HCT116 (cell line): ENCODE measurements at regions not wholly inside any gene's neighbourhood (a gene's known extent, or its start where the extent isn't known, plus 50 kb on each side); places are given as distances from the start of the nearest gene placed in this dataset.

Source experiments
- ATAC-seq: fragments of 200-7000 bp; cut with Tn5 transposase; 2 replicates; pipeline ENCODE4 v1.9.1; 2020; ENCODE audit warnings: mild to moderate bottlenecking, moderate library complexity
- BruUV-seq: library from RNA; stranded (reverse); fragments of 400-500 nt; replicated peaks from 2 replicates; lab custom pipeline; 2021; lab: Mats Ljungman, UMichigan
- CTCF ChIA-PET: fragments of 300-600 bp; sonication (Branson Sonifier 250); formaldehyde crosslinking; loops from one replicate; lab custom pipeline; 2021; ENCODE audit warnings: antibody characterized with exemption; lab: Charles Lee
- POLR2A ChIA-PET: fragments of 300-600, 350-600 bp; sonication (Branson Sonifier 250); formaldehyde crosslinking; loops from one replicate; lab custom pipeline; 2021; ENCODE audit warnings: antibody characterized with exemption; lab: Charles Lee
- RAD21 ChIA-PET, 2 experiments: fragments of 300-600 bp; sonication (Branson Sonifier 250); formaldehyde crosslinking; loops; one replicate each; lab custom pipeline; 2023; ENCODE audit warnings: low total read pairs in 2 of 2; ENCODE audit not compliant: uncharacterized antibody in 2 of 2, unreplicated experiment in 2 of 2, low non-redundant PET in 1 of 2; lab: Charles Lee
- DNase-seq: peaks from one replicate; pipeline ENCODE4 v3.0.0-alpha.2; 2010; ENCODE audit warnings: low read depth, low spot score
- H2AFZ ChIP-seq: fragments of 200-600 bp; shearing (Covaris generic), sonication (generic); 2 replicates; pipeline ENCODE4 v1.6.1; 2017; ENCODE audit warnings: low read depth, mixed run types, mixed read lengths, antibody characterized with exemption, low read length; ENCODE audit not compliant: poor library complexity, severe bottlenecking
- H3K27ac ChIP-seq: 2 replicates; pipeline ENCODE4 v1.5.1; 2012; ENCODE audit warnings: low read depth, low read length
- H3K27me3 ChIP-seq: fragments of 200-600 bp; sonication (generic); 2 replicates; pipeline ENCODE4 v1.6.1; 2016; ENCODE audit warnings: mixed run types, low read length, mixed read lengths; ENCODE audit not compliant: insufficient read depth
- H3K36me3 ChIP-seq, 2 experiments: fragments of 200-500 bp in 1 of 2; fragments of 200-600 bp in 1 of 2; sonication (Bioruptor generic) in 1 of 2; sonication (generic) in 1 of 2; 2 replicates each; pipeline versions ENCODE4 v1.5.1 to v1.6.1; 2014 to 2016; ENCODE audit warnings: low read length in 2 of 2, inconsistent platforms in 1 of 2, mixed read lengths in 1 of 2, mixed run types in 1 of 2; ENCODE audit not compliant: insufficient read depth in 2 of 2, control insufficient read depth in 1 of 2
- H3K4me1 ChIP-seq, 2 experiments: fragments of 200-600 bp in 1 of 2; sonication (generic) in 1 of 2; 2 replicates each; pipeline versions ENCODE4 v1.5.1 to v1.6.1; 2012 to 2017; ENCODE audit warnings: low read length in 2 of 2, inconsistent platforms in 1 of 2, mild to moderate bottlenecking in 1 of 2, mixed read lengths in 1 of 2, mixed run types in 1 of 2, moderate library complexity in 1 of 2; ENCODE audit not compliant: insufficient read depth in 2 of 2, control insufficient read depth in 1 of 2
- H3K4me2 ChIP-seq: fragments of 200-600 bp; sonication (generic); 2 replicates; pipeline ENCODE4 v1.6.1; 2017; ENCODE audit warnings: mixed run types, low read length, mixed read lengths
- H3K4me3 ChIP-seq, 2 experiments: fragments of 200-600 bp in 1 of 2; sonication (generic) in 1 of 2; replicated peaks in 1 of 2; 2 replicates each; pipeline ENCODE4 v1.5.1; 2011 to 2016; ENCODE audit warnings: low read length in 2 of 2, control low read depth in 1 of 2, low read depth in 1 of 2, mild to moderate bottlenecking in 1 of 2, mixed read lengths in 1 of 2, mixed run types in 1 of 2
- H3K79me2 ChIP-seq: fragments of 200-600 bp; sonication (generic); 2 replicates; pipeline ENCODE4 v1.6.1; 2017; ENCODE audit warnings: mild to moderate bottlenecking, mixed run types, low read length, moderate library complexity, mixed read lengths; ENCODE audit not compliant: insufficient read depth
- H3K9ac ChIP-seq: fragments of 200-600 bp; sonication (generic); 2 replicates; pipeline ENCODE4 v1.6.1; 2016; ENCODE audit warnings: low read length, mixed read lengths
- H3K9me2 ChIP-seq: fragments of 200-600 bp; sonication (generic), shearing (Covaris generic); 2 replicates; pipeline ENCODE4 v1.6.1; 2017; ENCODE audit warnings: mixed run types, mild to moderate bottlenecking, moderate library complexity; ENCODE audit not compliant: insufficient read depth
- H3K9me3 ChIP-seq, 2 experiments: fragments of 200-500 bp in 1 of 2; fragments of 200-600 bp in 1 of 2; sonication (Bioruptor generic) in 1 of 2; sonication (generic) in 1 of 2; 2 replicates each; pipeline ENCODE4 v1.6.1; 2014 to 2017; ENCODE audit warnings: low read length in 2 of 2, mixed read lengths in 2 of 2, inconsistent platforms in 1 of 2, low read depth in 1 of 2, mild to moderate bottlenecking in 1 of 2, mixed run types in 1 of 2, moderate library complexity in 1 of 2; ENCODE audit not compliant: control insufficient read depth in 1 of 2, insufficient read depth in 1 of 2
- H4K20me1 ChIP-seq: fragments of 200-600 bp; sonication (generic), shearing (Covaris generic); 2 replicates; pipeline ENCODE4 v1.6.1; 2017; ENCODE audit warnings: mixed run types, mild to moderate bottlenecking, moderate library complexity; ENCODE audit not compliant: insufficient read depth
- CBX3 ChIP-seq: IDR thresholded peaks from 2 replicates; pipeline ENCODE4 v1.6.1; 2012; ENCODE audit warnings: low read depth
- CEBPB ChIP-seq: IDR thresholded peaks from 2 replicates; pipeline ENCODE4 v1.6.1; 2012; ENCODE audit warnings: low read depth
- ELF1 ChIP-seq: IDR thresholded peaks from 2 replicates; pipeline ENCODE4 v1.6.1; 2012; ENCODE audit warnings: low read depth, borderline replicate concordance
- EZH2phosphoT487 ChIP-seq: fragments of 200-600 bp; IDR thresholded peaks from 2 replicates; pipeline ENCODE4 v1.6.1; 2018; ENCODE audit warnings: antibody characterized with exemption, borderline replicate concordance
- JUND ChIP-seq: IDR thresholded peaks from 2 replicates; pipeline ENCODE4 v1.6.1; 2012
- SRF ChIP-seq: IDR thresholded peaks from 2 replicates; pipeline ENCODE4 v1.6.1; 2012; ENCODE audit warnings: low read depth
- YY1 ChIP-seq: IDR thresholded peaks from 2 replicates; pipeline ENCODE4 v1.6.1; 2011; ENCODE audit warnings: low read length, low read depth, moderate library complexity, mild to moderate bottlenecking; ENCODE audit not compliant: insufficient replicate concordance; ENCODE audit errors: extremely low read depth
- ZFX ChIP-seq: fragments of 450-650 bp; IDR thresholded peaks from 2 replicates; pipeline ENCODE4 v1.6.1; 2017
- intact Hi-C: fragments of 100-400 bp; cut with micrococcal nuclease; formaldehyde crosslinking; loops from 2 replicates; pipeline ENCODE4 v1.10.0; 2022
- TF ChIP-seq, protein P1 (sequence below): IDR thresholded peaks from 2 replicates; pipeline ENCODE4 v1.6.1; 2012
- TF ChIP-seq, protein P2 (sequence below), 3 experiments: fragments of 200-600 bp in 1 of 3; sonication (generic) in 1 of 3; IDR thresholded peaks in 2 of 3; conservative IDR thresholded peaks in 1 of 3; 2 replicates each; pipeline ENCODE4 v1.5.1; 2012 to 2017; ENCODE audit warnings: low read depth in 2 of 3, low read length in 2 of 3, antibody characterized with exemption in 1 of 3, borderline replicate concordance in 1 of 3, control low read depth in 1 of 3, mild to moderate bottlenecking in 1 of 3, mixed read lengths in 1 of 3, mixed run types in 1 of 3, moderate library complexity in 1 of 3; ENCODE audit not compliant: insufficient read depth in 1 of 3
- TF ChIP-seq, protein P3 (sequence below): IDR thresholded peaks from 2 replicates; pipeline ENCODE4 v1.6.1; 2011; ENCODE audit warnings: mild to moderate bottlenecking, low read length, moderate library complexity; ENCODE audit not compliant: insufficient replicate concordance; ENCODE audit errors: extremely low read depth

DNA sequence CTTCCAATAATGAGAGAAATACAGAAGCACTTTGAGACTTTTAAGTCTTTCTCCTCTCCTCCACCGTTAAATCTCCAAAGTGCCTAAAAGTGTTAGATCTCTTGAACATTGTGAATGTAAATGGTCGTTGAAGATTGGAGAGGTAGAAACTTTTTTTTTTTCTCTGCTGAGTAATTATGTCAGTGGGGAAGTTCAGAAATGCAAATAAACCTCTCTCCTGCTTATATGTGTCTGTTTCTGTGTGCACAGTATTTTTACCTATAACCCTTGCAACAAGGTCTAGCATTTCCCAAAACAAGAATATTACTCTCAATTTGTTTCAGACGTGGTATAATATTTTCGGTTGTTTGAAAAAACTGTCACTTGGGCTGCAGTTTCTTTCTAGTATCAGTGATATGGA is 833.6 kb upstream of the CDH8 start:
- H4K20me1 ChIP-seq = no peaks in the 10 kb centered on the region
- no peaks in the 10 kb centered on the region for H3K4me1 ChIP-seq
- no peak overlapping the region for H2AFZ ChIP-seq
- CTCF ChIA-PET = no interaction called here
- H3K4me3 ChIP-seq = no peak overlapping the region
- no peak overlapping the region for H3K9ac ChIP-seq
- POLR2A ChIA-PET = no interaction called here
- intact Hi-C loops = no loop called here
- TF ChIP-seq EZH2phosphoT487 = no peak
- TF ChIP-seq, protein P1, sequence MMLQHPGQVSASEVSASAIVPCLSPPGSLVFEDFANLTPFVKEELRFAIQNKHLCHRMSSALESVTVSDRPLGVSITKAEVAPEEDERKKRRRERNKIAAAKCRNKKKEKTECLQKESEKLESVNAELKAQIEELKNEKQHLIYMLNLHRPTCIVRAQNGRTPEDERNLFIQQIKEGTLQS = no peak
- no peak for TF ChIP-seq ELF1
- TF ChIP-seq CBX3 = no peak
- TF ChIP-seq SRF = no peak
- no peak for TF ChIP-seq YY1
- TF ChIP-seq, protein P2, sequence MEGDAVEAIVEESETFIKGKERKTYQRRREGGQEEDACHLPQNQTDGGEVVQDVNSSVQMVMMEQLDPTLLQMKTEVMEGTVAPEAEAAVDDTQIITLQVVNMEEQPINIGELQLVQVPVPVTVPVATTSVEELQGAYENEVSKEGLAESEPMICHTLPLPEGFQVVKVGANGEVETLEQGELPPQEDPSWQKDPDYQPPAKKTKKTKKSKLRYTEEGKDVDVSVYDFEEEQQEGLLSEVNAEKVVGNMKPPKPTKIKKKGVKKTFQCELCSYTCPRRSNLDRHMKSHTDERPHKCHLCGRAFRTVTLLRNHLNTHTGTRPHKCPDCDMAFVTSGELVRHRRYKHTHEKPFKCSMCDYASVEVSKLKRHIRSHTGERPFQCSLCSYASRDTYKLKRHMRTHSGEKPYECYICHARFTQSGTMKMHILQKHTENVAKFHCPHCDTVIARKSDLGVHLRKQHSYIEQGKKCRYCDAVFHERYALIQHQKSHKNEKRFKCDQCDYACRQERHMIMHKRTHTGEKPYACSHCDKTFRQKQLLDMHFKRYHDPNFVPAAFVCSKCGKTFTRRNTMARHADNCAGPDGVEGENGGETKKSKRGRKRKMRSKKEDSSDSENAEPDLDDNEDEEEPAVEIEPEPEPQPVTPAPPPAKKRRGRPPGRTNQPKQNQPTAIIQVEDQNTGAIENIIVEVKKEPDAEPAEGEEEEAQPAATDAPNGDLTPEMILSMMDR (IDR thresholded peaks at IDR 0.05 in 2 of 3, conservative IDR thresholded peaks at IDR 0.05 in 1 of 3; ENCODE audit: borderline replicate concordance in 1 of 3, insufficient read depth in 1 of 3, low read depth in 2 of 3, low read length in 2 of 3) = no peak
- TF ChIP-seq JUND = no peak
- TF ChIP-seq, protein P3, sequence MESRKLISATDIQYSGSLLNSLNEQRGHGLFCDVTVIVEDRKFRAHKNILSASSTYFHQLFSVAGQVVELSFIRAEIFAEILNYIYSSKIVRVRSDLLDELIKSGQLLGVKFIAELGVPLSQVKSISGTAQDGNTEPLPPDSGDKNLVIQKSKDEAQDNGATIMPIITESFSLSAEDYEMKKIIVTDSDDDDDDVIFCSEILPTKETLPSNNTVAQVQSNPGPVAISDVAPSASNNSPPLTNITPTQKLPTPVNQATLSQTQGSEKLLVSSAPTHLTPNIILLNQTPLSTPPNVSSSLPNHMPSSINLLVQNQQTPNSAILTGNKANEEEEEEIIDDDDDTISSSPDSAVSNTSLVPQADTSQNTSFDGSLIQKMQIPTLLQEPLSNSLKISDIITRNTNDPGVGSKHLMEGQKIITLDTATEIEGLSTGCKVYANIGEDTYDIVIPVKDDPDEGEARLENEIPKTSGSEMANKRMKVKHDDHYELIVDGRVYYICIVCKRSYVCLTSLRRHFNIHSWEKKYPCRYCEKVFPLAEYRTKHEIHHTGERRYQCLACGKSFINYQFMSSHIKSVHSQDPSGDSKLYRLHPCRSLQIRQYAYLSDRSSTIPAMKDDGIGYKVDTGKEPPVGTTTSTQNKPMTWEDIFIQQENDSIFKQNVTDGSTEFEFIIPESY = no peak
- TF ChIP-seq ZFX = no peak
- no peak for TF ChIP-seq CEBPB
- DNase-seq (no peak), ATAC-seq (no peak)
- H3K4me2 ChIP-seq = no peak overlapping the region
- RAD21 ChIA-PET = no interaction called here
- H3K36me3 ChIP-seq = no peaks in the 10 kb centered on the region
- H3K27me3 ChIP-seq = no peaks in the 10 kb centered on the region
- no peaks in the 10 kb centered on the region for H3K79me2 ChIP-seq
- no peaks in the 10 kb centered on the region for H3K9me2 ChIP-seq
- no peak overlapping the region for H3K27ac ChIP-seq
- no TSS peak for BruUV-seq
- peaks cover 3 to 12% of the 10 kb centered on the region in 2 experiments; a peak in 2 of 4 replicates for H3K9me3 ChIP-seq
